Panc1 (cell line): ENCODE measurements at regions not wholly inside any gene's neighbourhood (a gene's known extent, or its start where the extent isn't known, plus 50 kb on each side); places are given as distances from the start of the nearest gene placed in this dataset.

ENCODE experiments used
- ATAC-seq: fragments of 200-7000 bp; cut with Tn5 transposase; 2 replicates; pipeline ENCODE4 v1.9.1; 2020; ENCODE audit warnings: mild to moderate bottlenecking, moderate library complexity
- BruUV-seq: library from RNA; stranded (reverse); fragments of 400-500 nt; replicated peaks from 2 replicates; lab custom pipeline; 2021; lab: Mats Ljungman, UMichigan
- CTCF ChIA-PET: fragments of 300-600 bp; sonication (Branson Sonifier 250); formaldehyde crosslinking; loops from one replicate; lab custom pipeline; 2022; ENCODE audit warnings: antibody characterized with exemption; lab: Charles Lee
- POLR2A ChIA-PET: fragments of 300-600 bp; sonication (Branson Sonifier 250); formaldehyde crosslinking; loops from one replicate; lab custom pipeline; 2022; ENCODE audit warnings: antibody characterized with exemption; lab: Charles Lee
- DNase-seq: peaks from one replicate; pipeline ENCODE4 v3.0.0-alpha.2; 2010; ENCODE audit warnings: low read depth, low spot score
- H3K27ac ChIP-seq: 2 replicates; pipeline ENCODE4 v1.5.1; 2011; ENCODE audit warnings: mild to moderate bottlenecking, low read length, inconsistent platforms
- H3K27me3 ChIP-seq: fragments of 200-500 bp; sonication (Bioruptor generic); 2 replicates; pipeline ENCODE4 v1.6.0; 2014; ENCODE audit warnings: low read length, inconsistent platforms; ENCODE audit not compliant: control insufficient read depth, insufficient read depth
- H3K36me3 ChIP-seq: fragments of 200-500 bp; sonication (Bioruptor generic); 2 replicates; pipeline ENCODE4 v1.5.1; 2014; ENCODE audit warnings: inconsistent platforms, mild to moderate bottlenecking, low read length, moderate library complexity; ENCODE audit not compliant: control insufficient read depth, insufficient read depth
- H3K4me1 ChIP-seq: 2 replicates; pipeline ENCODE4 v1.5.1; 2011; ENCODE audit warnings: inconsistent platforms, mild to moderate bottlenecking, low read length, moderate library complexity; ENCODE audit not compliant: control insufficient read depth, insufficient read depth
- H3K4me3 ChIP-seq, 2 experiments: 2 replicates each; pipeline ENCODE4 v1.5.1; 2011 to 2012; ENCODE audit warnings: low read depth in 2 of 2, low read length in 2 of 2, mild to moderate bottlenecking in 2 of 2, inconsistent platforms in 1 of 2, moderate library complexity in 1 of 2
- H3K9me3 ChIP-seq: fragments of 200-500 bp; sonication (Bioruptor generic); 2 replicates; pipeline ENCODE4 v1.5.1; 2014; ENCODE audit warnings: low read depth, mild to moderate bottlenecking, inconsistent platforms, low read length, moderate library complexity; ENCODE audit not compliant: control insufficient read depth, insufficient read depth
- CTCF ChIP-seq: fragments of 450-650 bp; IDR thresholded peaks from 2 replicates; pipeline ENCODE4 v1.5.1; 2017; ENCODE audit warnings: mild to moderate bottlenecking
- POLR2AphosphoS5 ChIP-seq: IDR thresholded peaks from 2 replicates; pipeline ENCODE4 v1.6.1; 2012; ENCODE audit warnings: mild to moderate bottlenecking, low read depth, low read length, moderate library complexity
- REST ChIP-seq, 2 experiments: IDR thresholded peaks; 2 replicates each; pipeline ENCODE4 v1.6.1; 2011 to 2012; ENCODE audit warnings: low read depth in 2 of 2, control low read depth in 1 of 2, low read length in 1 of 2, mild to moderate bottlenecking in 1 of 2, moderate library complexity in 1 of 2; ENCODE audit not compliant: insufficient read depth in 1 of 2
- SIN3A ChIP-seq: IDR thresholded peaks from 2 replicates; pipeline ENCODE4 v1.6.1; 2012; ENCODE audit warnings: low read depth, mild to moderate bottlenecking, low read length, moderate library complexity, borderline replicate concordance; ENCODE audit not compliant: insufficient read depth
- TCF7L2 ChIP-seq: IDR thresholded peaks from 2 replicates; pipeline ENCODE4 v1.6.1; 2011; ENCODE audit warnings: mild to moderate bottlenecking, low read depth, low read length, inconsistent platforms
- in situ Hi-C: cut with HindIII; loops from 2 replicates; pipeline ENCODE4 v1.10.0; 2016; ENCODE audit warnings: low sequenced_read_pairs, low pct_unique_long_range_greater_than_20kb
- intact Hi-C: fragments of 100-400 bp; cut with micrococcal nuclease; formaldehyde crosslinking; loops from one replicate; pipeline ENCODE4 v1.10.0; 2022; ENCODE audit not compliant: unreplicated experiment

GRCh38 chr4:181608181-181608580 is 635.0 kb upstream of the TENM3 start:
- Histone ChIP-seq H3K27ac (no peak overlapping the region), H3K27me3 (no peaks in the 10 kb centered on the region), H3K36me3 (no peaks in the 10 kb centered on the region), H3K4me3 (no peak overlapping the region), H3K9me3 (no peaks in the 10 kb centered on the region), H3K4me1 (no peaks in the 10 kb centered on the region)
- in situ Hi-C loops = no loop called here
- DNase-seq (no peak), ATAC-seq (no peak)
- ChIA-PET POLR2A (no interaction called here), CTCF (no interaction called here)
- intact Hi-C loops = no loop called here
- no peak for TF ChIP-seq REST (IDR thresholded peaks at IDR 0.05; ENCODE audit: insufficient read depth in 1 of 2, low read depth in 2 of 2, low read length in 1 of 2)
- no peak for TF ChIP-seq TCF7L2
- no peak for TF ChIP-seq CTCF
- TF ChIP-seq POLR2AphosphoS5 = no peak
- no peak for TF ChIP-seq SIN3A
- BruUV-seq = no TSS peak

- no peaks in the 10 kb centered on the region for H3K27me3 ChIP-seq
- ATAC-seq = no peak
- H3K4me1 ChIP-seq = no peaks in the 10 kb centered on the region
- POLR2A ChIA-PET = no interaction called here
- TF ChIP-seq POLR2AphosphoS5 (no peak), CTCF (no peak), TCF7L2 (no peak), SIN3A (no peak), REST (IDR thresholded peaks at IDR 0.05; ENCODE audit: insufficient read depth in 1 of 2, low read depth in 2 of 2, low read length in 1 of 2) (no peak)
- no peak for DNase-seq
- BruUV-seq = no TSS peak
- intact Hi-C loops (no loop called here), in situ Hi-C loops (no loop called here)
- H3K9me3 ChIP-seq = no peaks in the 10 kb centered on the region
- no peak overlapping the region for H3K27ac ChIP-seq
- H3K4me3 ChIP-seq = no peak overlapping the region
- CTCF ChIA-PET = no interaction called here
- no peaks in the 10 kb centered on the region for H3K36me3 ChIP-seq
Measured at GRCh38 chr4:181611033-181611711, 632.0 kb upstream of the TENM3 start.
